ENCODE measurements at regions not wholly inside any gene's neighbourhood (a gene's known extent, or its start where the extent isn't known, plus 50 kb on each side); places are given as distances from the start of the nearest gene placed in this dataset.
"Not testable (repeated sequence)": the region's sequence is repeated elsewhere in the genome, so short reads cannot be mapped to it uniquely, and the experiment has no call there.

DNA sequence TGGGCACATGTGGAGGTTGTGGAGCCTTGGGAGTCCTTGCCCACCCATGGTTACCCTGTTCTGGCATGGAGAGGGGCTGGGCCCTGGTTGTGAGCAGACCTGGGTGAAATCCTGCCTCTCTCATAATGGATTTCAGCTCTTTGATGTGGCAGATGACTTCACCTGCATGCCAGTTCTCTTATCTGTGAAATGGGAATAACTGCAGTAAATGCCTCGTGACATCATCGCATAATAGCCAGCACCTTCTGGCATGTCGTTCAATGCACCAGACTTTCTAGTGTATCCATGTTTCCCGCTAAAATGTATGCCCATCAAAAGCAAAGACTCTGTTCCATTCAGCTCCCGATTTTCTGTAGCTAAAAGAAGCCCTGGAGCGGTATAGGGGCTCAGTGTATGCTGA is 197.6 kb downstream of the MAF start:
- no peak for DNase-seq

DNA sequence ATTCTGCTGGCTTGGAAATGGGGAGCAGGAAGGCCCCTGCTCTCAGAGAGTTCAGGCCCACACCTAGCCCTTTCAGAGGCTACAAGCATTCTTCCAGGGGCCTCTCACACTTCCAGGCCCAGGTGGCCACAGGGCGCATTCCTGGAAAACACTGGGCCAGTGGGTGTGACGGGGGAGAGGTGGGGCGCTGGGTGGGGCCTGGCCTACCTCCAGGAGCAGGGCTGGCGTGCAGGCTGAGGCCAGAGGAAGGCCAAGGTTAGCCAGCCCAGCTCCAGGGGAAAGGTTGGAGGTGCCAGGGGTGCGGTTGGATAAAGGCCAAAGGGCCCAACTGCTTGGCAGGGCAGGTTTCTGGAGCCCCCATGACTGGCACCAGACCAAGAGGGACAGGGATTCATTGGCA is 198.2 kb downstream of the MAF start:
- no peak for DNase-seq

DNA sequence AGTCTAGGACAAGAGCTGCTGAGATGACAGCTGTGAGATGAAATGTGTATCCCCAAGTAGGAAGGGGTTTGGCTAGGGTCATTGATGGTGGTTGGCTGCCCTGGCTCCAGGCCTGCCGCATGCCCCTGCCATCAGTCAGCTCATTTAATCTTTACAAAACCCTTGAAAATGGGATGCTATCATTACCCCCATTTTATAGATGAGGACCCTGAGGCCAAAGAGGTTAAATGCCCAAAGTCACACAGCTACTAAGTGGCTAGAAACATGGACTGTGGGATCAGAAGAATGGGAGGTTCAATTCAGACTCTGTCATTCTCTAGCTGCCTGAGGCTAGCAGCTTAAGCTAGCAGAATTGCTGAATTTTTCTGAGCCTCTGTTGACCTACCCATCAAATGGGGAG is 198.8 kb downstream of the MAF start:
- DNase-seq = no peak

DNA sequence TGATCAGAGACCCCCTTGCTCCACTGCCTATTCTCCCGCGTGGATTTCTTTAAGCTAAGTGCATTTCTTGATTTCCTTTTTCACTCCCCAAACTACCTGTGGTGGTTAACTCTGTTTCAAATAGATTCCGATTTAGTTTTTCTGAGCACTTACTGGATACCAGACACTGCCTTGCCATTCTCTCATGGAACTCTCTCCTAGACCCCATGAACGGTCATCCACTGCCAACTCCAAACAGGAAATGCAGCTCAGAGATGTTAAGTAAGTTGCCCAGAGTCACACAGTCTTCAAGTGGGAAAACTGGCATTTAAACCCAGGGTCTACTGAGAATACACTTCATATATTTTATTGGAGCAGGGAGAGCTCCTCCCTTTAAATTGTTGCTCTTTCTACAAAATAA is 199.4 kb downstream of the MAF start:
- no peak for DNase-seq

DNA sequence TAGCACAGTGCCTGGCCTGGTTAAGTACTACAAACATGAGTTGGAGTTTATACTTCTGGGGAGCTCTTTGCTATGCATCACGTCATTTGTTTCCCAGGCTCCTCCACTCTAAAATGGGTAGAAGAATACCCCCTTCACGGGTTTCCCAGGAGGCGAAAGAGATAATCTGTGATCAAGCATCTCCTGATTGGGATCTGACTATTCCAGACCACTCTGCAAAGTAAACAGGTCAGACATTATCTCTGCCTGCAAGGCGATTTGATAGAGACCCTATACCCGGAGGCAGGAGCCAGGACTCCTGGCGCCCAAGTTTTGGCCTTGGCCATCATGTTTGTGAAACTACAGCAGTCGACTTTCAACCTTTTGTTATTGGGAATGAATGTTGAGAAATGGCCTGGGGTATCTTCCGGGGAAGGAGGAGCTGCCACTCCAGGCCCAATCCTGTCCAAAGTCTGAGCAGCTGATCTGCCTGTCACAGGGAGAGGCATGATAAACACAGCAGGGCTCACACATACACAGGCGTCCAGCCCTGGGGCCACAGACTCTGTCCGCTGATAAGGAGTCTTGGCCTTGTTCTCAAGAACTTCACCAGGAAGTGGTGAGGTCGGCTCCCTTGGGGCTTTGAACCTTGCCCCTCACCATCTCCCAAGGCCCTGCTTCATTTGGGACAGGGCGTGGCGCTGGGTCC is 199.9 kb downstream of the MAF start:
- DNase-seq = no peak

DNA sequence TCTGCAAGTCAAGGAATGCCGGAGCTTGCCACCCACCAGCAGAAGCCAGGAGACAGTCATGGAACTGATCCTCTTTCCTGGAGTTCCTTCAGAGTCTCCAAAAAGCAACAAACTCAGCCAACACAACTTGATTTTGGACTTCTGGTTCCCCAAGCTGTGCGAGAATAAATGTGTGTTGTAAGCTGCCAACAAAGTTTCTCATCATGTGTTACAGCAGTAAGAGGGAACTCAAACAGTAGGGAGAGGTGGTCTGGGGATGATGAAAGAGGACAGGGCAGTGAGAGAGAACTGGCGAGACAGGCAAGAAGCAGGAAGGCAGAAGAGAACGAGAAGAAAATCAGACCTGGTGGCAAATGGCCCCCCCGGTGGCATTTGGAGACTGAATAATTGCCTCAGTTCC is 204.9 kb downstream of the MAF start:
- DNase-seq = no peak

DNA sequence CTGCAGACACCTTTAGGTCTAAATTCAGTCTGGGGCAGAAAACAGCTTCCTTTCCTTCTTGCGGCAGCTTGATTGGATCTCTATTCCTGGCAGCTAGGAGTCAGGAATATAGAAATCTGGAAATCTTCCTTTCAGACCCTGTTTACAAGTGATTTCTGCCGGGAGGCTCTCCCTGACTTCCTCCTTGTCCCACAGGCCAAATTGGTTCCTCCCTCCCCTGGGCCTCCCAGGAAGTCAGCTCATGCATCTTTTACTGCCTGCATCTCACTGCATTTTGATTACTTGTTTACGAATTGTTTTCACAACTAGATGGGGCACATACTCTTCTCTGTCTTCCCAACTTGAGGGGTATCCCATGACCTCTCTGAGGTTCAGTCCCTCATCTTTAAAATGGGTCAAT is 206.3 kb downstream of the MAF start:
- no peak for DNase-seq

DNA sequence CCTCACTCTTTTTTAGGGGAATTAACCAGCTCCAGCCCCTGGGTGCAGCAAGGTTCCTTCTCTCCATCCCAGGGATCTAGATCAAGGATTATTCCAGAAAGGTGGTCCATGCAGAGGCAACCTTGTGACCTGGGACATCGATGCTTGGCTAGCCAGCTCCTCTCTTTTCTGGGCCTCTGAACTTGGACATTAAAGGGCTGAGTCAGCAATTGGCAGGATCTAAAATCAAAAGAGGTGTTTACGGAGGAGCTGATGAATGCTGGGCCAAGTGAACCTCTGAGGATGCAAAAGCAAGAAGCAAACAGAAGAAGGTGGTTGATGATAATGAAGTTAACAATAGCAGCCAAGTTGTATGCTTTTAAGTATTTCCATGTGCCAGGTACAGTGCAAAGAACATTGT is 207.0 kb downstream of the MAF start:
- no peak for DNase-seq

DNA sequence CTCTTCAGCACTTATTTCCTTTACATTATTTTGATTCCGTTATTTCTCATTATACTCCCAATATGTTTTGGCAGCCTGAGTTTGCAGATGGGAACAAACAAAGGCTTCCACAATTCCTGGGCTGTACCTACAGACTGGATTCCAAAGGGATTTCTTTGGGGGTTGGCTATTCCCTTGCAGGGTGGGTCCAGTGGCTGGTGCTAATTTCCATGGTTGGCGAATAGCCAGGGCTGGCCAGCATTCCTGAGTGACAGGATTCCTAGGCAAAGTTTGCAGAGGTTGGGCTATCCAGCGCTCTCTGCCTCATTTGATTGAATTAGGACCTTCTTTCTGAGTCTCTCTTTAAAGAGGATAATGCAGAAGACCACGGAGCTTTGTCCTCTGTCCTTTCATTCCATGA is 207.4 kb downstream of the MAF start:
- DNase-seq = no peak

DNA sequence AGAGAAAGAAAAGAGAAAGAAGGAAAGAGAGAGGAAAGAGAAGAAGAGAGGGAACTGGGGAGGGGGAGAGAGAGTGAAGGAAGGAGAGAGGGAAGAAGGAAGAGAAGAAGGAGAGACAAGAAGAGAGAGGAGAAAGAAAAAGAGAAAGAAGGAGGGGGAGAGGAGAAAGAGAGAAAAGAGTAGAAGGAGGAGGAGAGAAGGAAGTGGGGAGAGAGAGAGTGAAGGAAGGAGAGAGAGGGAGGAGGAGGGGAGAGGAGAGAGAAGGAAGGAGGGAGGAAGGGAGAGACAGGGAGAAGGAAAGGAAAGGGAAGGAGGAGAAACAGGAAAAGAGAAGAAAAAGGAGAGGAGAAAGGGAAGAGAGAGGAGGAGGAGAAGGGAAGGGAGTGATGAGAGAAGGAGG is 208.5 kb downstream of the MAF start:
- DNase-seq = no peak

DNA sequence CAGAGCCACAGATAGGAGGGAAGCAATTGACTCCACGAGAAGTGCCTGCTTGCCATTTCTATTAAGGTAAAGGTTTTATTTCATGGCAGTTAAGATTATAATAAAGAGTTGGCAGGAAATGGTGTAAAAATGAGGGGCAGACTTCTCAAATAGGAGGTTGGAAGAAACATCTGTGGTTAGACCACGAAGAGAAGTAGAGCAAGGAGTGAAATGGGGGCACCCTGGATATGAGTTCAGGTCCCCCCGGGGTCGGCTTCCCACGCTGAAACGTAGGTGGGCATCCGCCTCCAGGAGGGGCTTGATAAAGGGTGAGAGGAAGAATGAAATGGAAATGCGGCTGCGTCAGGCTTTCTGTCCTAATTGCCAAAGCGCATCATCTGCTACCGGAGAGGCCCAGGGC is 209.1 kb downstream of the MAF start:
- DNase-seq = no peak

DNA sequence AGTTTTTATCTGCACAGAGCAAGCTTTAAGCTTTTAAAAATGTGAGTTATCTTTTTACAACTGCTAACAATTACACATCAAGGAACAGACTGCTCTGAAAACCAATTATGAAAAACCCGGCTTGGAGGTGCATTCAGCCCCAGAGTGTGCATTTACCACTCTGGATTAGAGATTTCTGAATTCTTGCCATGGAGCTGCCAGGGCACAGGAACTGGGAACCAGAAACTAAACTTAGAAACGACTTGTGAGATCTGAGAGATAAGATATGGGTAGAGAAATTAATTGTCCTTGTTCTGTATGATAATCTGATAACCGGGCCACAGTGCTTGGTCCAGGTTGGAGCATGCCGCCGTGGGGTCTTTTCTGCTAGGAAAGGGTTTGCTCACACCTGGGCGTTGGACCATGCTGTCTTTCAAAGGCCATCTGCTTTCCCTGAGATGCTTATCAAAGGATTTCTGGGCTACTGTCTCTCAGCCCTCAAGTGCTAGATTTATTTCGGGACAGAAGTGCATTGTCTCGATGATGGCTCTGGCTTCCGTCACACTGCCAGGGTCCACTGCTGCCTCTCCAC is 210.0 kb downstream of the MAF start:
- DNase-seq = no peak

DNA sequence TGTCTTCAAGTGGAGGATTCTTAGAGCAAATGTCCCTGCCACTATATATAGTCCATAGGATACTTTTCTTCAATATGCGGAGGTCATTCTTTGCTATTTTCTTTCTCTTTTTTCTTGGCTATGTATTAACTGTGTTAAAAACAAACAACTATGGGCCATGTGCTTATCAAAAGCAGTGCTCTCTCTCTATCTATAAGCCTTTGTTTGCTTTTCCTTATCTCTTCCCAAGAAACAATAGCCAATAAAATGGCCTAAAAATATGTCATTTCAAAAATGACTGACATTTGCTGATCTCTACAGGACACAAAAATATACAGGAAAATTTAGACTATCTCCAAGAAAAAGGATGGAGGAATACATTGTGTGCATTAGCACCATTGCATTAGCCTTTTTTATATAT is 212.1 kb downstream of the MAF start:
- DNase-seq = no peak

DNA sequence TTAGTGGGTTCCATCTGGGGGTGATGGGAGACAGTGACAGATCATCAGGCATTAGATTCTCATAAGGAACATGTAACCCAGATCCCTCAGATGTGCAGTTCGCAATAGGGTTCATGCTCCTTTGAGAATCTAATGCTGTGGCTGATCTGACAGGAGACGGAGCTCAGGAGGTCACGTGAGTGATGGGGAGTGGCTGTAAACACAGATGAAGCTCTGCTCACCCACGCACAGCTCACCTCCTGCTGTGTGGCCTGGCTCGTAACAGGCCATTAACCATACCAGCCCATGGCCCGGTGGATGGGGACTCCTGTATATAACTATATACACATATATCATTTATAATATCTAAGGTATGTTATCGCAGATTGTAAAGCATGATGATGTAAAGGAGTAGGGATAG is 214.2 kb downstream of the MAF start:
- no peak for DNase-seq

DNA sequence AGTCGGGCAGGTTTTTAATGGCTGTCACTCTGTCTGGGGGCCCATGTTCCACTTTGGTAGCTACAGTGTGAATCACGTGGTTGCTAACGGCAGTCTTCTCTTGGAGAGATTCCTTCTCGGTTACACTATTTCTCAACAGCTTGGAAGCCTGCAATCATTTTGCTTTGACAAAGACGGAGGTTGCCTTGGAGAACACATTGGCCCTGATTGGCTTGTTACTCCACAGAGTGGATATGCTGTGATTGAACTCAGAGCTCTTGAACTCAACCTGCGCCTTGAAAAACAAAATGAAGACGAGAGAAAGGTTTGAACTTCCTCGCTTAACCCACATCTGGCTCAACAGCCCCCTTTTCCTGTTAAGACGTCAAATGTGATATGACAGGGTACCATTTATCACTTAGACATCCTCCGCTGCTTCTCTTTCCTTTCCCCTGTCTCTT is 218.9 kb downstream of the MAF start:
- DNase-seq = no peak

DNA sequence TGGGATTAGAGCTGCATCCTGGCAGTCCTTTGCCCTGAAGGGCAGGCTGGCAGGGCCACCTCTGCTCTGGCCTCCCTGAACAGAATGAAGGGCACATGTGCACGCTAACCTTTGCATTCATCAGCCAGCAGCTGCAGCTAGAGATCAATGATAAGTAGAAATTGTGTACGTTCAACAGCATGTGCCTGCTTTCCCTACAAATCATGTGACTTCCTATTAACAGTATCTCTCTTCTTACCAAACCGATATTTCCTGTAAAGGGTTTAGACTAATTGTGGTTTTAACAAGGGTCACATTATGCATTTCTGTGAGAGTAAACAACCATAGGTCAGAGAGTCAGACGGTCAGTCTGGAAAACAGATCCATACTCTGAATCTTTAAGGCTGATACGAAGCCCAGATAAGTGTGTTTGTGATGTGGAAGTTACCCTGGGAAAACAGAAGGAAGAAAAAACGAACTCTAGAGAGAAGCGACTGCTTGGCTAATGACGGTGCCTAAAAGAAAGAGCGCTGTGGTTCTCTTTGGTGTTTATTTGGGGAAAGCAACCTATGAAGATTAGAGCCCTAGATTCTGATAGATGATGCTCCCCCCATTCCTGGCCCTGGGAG is 219.4 kb downstream of the MAF start:
- DNase-seq = peak; percentile 9

DNA sequence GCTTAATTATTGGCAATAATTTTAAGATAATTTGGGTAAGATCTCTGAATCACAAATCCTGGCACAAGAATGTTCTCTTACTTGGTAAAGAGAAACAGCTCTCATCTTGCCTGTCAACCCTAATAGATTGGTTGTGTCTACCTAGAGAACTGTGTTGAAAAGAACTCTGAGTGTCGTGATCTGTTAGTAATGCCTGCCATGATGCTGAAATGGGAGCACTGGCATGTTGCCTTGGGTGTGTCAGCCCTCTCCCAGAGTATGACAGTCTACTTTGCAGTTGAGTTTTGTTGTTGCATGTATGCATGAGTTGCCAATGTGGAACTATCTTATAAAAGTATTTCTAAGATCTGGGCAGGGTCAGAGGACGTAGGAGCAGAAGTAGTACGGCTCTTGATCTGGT is 221.4 kb downstream of the MAF start:
- DNase-seq = no peak

DNA sequence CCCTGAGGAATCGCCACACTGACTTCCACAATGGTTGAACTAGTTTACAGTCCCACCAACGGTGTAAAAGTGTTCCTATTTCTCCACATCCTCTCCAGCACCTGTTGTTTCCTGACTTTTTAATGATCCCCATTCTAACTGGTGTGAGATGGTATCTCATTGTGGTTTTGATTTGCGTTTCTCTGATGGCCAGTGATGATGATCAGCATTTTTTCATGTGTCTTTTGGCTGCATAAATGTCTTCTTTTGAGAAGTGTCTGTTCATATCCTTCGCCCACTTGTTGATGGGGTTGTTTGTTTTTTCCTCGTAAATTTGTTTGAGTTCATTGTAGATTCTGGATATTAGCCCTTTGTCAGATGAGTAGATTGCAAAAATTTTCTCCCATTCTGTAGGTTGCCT is 223.5 kb downstream of the MAF start:
- DNase-seq = not testable (repeated sequence)

DNA sequence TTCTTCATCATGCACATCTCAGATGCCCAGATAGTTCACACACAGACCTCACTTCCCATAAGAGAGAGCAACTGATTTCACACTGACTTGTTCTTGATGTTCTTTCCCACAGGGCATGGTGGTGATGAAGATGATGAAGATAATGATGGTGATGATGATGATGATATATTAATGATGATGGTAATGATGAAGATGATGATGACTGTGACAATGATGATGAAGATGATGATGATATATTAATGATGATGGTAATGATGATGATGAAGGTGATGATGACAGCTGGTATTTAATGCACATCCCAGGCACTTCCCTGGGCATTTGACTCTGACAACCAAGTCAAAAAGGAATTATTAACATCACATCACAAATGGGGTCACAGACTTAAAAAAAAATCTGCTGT is 225.2 kb downstream of the MAF start:
- no peak for DNase-seq

DNA sequence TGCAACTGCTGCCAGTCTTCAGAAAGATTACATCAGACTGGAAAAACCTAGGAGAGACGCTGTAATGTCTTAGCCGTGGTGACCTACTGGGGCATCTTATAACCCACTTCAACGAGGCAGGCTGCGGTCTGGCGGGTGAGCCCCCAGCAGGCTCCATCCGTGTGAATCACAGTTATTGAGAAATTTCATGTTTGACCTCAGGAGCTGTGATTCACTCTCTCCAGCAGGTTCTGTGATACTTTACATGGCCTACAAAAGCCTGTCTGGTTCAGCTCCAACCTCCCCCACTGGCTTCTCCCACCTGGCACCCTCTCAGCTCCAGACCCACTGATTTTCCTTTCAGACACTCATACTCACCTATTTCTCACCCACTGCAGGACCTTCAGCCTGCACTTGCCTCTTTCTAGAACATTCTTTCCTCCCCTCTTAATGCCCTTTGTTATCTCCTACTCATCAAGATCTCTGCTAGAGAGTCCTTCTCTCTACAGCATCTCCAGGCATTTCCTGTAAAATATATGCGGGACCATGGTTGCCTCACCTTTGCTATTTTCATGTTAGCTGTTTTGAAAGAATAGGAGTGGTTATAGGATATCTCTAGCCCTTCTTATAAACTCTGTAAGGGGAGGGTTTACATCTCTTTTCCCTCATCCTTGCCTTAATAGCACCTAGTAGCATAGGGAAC is 227.9 kb downstream of the MAF start:
- DNase-seq = peak; percentile 32

DNA sequence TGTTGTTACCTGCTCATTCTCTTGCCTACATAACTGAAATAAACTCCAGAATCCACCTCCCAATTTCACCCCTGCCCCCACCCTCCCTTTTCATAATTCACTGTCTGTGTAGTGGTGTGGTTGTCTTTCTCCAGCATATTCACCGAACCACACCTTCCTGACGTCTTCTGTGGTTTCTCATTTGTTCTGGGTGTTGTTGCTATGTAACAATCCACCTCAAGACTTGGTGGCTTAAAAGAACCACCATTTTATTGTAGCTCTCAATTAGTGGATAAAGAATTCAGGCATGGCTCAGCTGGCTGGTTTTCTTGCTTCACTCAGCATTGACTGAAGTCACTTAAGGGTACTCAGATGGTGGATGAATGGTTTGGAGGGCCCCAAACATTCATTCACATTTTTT is 229.8 kb downstream of the MAF start:
- DNase-seq = no peak

DNA sequence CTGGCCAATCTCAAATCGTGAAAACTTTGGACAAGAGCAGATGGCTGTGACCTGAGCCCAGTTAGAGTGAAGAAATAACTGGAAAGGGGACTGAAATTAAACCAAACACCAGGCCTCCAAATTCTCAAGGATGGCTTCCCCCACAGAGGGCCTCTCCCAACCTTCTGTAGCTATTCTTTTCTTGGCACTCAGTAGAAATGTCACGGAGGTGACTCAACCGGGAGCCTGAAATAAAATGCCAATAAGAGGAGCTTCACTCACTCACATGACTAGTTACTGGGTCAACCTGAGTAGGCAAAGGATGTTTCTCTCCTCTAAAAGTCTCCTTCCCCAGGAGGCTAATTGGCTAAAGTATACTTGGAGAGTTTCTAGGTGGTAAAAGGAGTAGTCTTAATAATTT is 230.7 kb downstream of the MAF start:
- no peak for DNase-seq

DNA sequence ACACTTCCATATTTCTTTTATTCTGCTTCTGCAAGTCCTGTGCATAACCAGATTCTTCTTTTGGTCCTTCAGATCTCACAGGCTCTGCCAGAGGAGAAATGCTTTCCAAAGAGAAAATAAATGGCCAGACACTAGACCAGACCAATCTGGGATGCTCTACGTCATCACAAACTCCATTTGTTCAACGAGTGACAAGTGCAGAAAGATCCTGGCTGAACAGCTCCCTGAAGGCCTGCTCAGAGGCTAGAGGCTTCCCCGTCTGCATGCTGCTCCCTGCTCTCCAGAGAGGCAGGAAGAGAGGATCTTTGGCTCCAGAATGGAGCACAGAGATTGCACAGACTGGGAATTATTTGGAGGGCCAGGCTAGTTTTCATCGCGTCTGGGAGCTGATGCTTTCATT is 232.7 kb downstream of the MAF start:
- no peak for DNase-seq

DNA sequence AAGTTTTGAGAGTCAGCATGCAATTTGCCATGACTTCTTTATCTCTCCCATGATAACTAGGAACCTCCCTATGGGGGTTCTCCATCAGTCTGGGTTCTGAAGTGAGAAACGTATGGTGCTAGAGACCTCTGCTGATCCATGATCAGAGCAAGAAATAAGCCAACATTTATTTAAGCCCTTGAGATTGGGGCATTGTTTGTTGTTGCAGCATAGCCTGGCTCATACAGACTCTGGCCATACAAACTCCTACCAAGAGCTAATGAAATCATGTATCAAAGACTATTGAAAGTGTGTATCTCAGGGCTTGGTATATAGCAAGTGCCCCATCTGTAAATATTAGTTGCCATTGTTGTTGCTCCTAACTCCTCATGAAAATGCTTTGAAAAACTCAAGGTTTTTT is 233.9 kb downstream of the MAF start:
- no peak for DNase-seq
